A172 (cell line): ENCODE measurements at regions not wholly inside any gene's neighbourhood (a gene's known extent, or its start where the extent isn't known, plus 50 kb on each side); places are given as distances from the start of the nearest gene placed in this dataset.

ENCODE experiments used
- DNase-seq: peaks from one replicate; pipeline ENCODE4 v3.0.0-alpha.2; 2015; ENCODE audit warnings: low spot score

- no peak for DNase-seq
Observed at GRCh38 chr1:29517251-29518086, 281.1 kb downstream of the PTPRU start.

GRCh38 chr1:29516063-29516820, 279.9 kb downstream of the PTPRU start:
- no peak for DNase-seq

- no peak for DNase-seq
Observed at GRCh38 chr1:29515170-29515955, 279.0 kb downstream of the PTPRU start.

- DNase-seq = no peak
Observed at GRCh38 chr1:29514361-29515169, 278.2 kb downstream of the PTPRU start.

GRCh38 chr1:29513357-29513756, 277.0 kb downstream of the PTPRU start:
- peak; percentile 64 for DNase-seq

GRCh38 chr1:29511436-29511835, 275.1 kb downstream of the PTPRU start:
- DNase-seq = no peak

GRCh38 chr1:29508458-29509107, 272.3 kb downstream of the PTPRU start:
- no peak for DNase-seq

GRCh38 chr1:29506678-29507225, 270.4 kb downstream of the PTPRU start:
- DNase-seq = no peak

- DNase-seq = no peak
Observed at GRCh38 chr1:29505532-29506220, 269.4 kb downstream of the PTPRU start.

- DNase-seq = no peak
Observed at GRCh38 chr1:29504709-29505410, 268.5 kb downstream of the PTPRU start.

GRCh38 chr1:29504196-29504595, 267.9 kb downstream of the PTPRU start:
- DNase-seq = no peak

GRCh38 chr1:29502911-29503840, 266.9 kb downstream of the PTPRU start:
- DNase-seq = no peak

GRCh38 chr1:29502225-29502910, 266.0 kb downstream of the PTPRU start:
- no peak for DNase-seq

GRCh38 chr1:29501227-29501976, 265.1 kb downstream of the PTPRU start:
- no peak for DNase-seq

- DNase-seq = no peak
Observed at GRCh38 chr1:29500651-29501050, 264.3 kb downstream of the PTPRU start.

GRCh38 chr1:29500041-29500440, 263.7 kb downstream of the PTPRU start:
- no peak for DNase-seq

GRCh38 chr1:29499104-29499650, 262.9 kb downstream of the PTPRU start:
- no peak for DNase-seq
